ENCODE measurements at regions not wholly inside any gene's neighbourhood (a gene's known extent, or its start where the extent isn't known, plus 50 kb on each side); places are given as distances from the start of the nearest gene placed in this dataset.

GRCh38 chr3:4223777-4224176 is 79.4 kb upstream of the SETMAR start:
- DNase-seq: no peak
- Histone ChIP-seq H3K4me1 (peaks cover 0 to 9% (median 0%) of the 10 kb centered on the region in 4 donors), H3K27me3 (no peaks in the 10 kb centered on the region), H3K4me3 (no peak overlapping the region), H3K9me3 (no peaks in the 10 kb centered on the region), H3K36me3 (no peaks in the 10 kb centered on the region), H3K27ac (no peak overlapping the region)
- intact Hi-C loops (cut with DNase I; ENCODE audit: low total_unique reads): no loop called here
- TF ChIP-seq POLR2AphosphoS5 (IDR thresholded peaks at IDR 0.05) (no peak), EP300 (IDR thresholded peaks at IDR 0.05) (no peak), POLR2A (IDR thresholded peaks at IDR 0.05) (no peak), CTCF (IDR thresholded peaks at IDR 0.05) (no peak)
- 86 to 90% (median 89%) methylated on average over 2 of the region's 2 CpGs for WGBS, 5 donors

GRCh38 chr3:4224331-4224730 is 78.8 kb upstream of the SETMAR start:
- H3K27ac ChIP-seq: no peak overlapping the region
- H3K36me3 ChIP-seq: no peaks in the 10 kb centered on the region
- H3K4me1 ChIP-seq: peaks cover 0 to 3% (median 0%) of the 10 kb centered on the region in 4 donors
- H3K9me3 ChIP-seq: no peaks in the 10 kb centered on the region
- no peak overlapping the region for H3K4me3 ChIP-seq
- no peak for DNase-seq
- no peaks in the 10 kb centered on the region for H3K27me3 ChIP-seq
- TF ChIP-seq CTCF (IDR thresholded peaks at IDR 0.05): no peak
- no peak for TF ChIP-seq POLR2A (IDR thresholded peaks at IDR 0.05)
- no peak for TF ChIP-seq POLR2AphosphoS5 (IDR thresholded peaks at IDR 0.05)
- TF ChIP-seq EP300 (IDR thresholded peaks at IDR 0.05): no peak
- intact Hi-C loops (cut with DNase I; ENCODE audit: low total_unique reads): no loop called here

GRCh38 chr3:4225005-4225471 is 78.1 kb upstream of the SETMAR start:
- no peak overlapping the region for H3K27ac ChIP-seq
- DNase-seq: no peak
- H3K4me3 ChIP-seq: no peak overlapping the region
- H3K27me3 ChIP-seq: no peaks in the 10 kb centered on the region
- no peaks in the 10 kb centered on the region for H3K36me3 ChIP-seq
- TF ChIP-seq CTCF (IDR thresholded peaks at IDR 0.05): no peak
- no peak for TF ChIP-seq POLR2A (IDR thresholded peaks at IDR 0.05)
- no peak for TF ChIP-seq POLR2AphosphoS5 (IDR thresholded peaks at IDR 0.05)
- no peak for TF ChIP-seq EP300 (IDR thresholded peaks at IDR 0.05)
- H3K4me1 ChIP-seq: no peaks in the 10 kb centered on the region
- H3K9me3 ChIP-seq: no peaks in the 10 kb centered on the region
- intact Hi-C loops (cut with DNase I; ENCODE audit: low total_unique reads): no loop called here

GRCh38 chr3:4228295-4228694 is 74.9 kb upstream of the SETMAR start:
- WGBS, 5 donors: 80 to 88% (median 88%) methylated on average over 2 of the region's 2 CpGs
- no peak for DNase-seq
- no peaks in the 10 kb centered on the region for H3K36me3 ChIP-seq
- no peaks in the 10 kb centered on the region for H3K27me3 ChIP-seq
- intact Hi-C loops (cut with DNase I; ENCODE audit: low total_unique reads): no loop called here
- no peak overlapping the region for H3K4me3 ChIP-seq
- no peak overlapping the region for H3K27ac ChIP-seq
- no peaks in the 10 kb centered on the region for H3K4me1 ChIP-seq
- TF ChIP-seq EP300 (IDR thresholded peaks at IDR 0.05) (no peak), POLR2AphosphoS5 (IDR thresholded peaks at IDR 0.05) (no peak), POLR2A (IDR thresholded peaks at IDR 0.05) (no peak), CTCF (IDR thresholded peaks at IDR 0.05) (no peak)
- H3K9me3 ChIP-seq: no peaks in the 10 kb centered on the region
